ENCODE measurements at regions not wholly inside any gene's neighbourhood (a gene's known extent, or its start where the extent isn't known, plus 50 kb on each side); places are given as distances from the start of the nearest gene placed in this dataset.

DNA sequence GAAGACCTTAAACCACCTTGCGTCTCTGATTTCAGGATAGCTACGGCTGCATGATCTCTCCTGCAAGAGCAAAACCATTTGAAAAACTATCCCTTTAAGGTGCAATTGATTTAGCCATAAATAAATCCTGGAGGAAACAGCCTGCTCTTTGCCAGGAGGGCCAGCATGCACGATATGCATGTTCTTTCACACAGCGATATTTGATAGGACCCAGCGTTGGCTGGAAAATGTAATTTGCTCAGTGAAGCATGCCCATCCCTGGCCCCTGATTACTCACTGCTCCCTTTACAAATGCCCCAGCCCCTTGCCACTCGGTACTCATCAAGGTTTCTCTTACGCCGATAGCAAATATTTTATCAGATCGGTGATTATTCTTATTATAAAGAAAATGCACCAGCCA lies 315.4 kb downstream of the CDH2 start:
- no peaks in the 10 kb centered on the region for H3K4me1 ChIP-seq (ENCODE audit: control insufficient read depth in 2 of 2, insufficient read depth in 2 of 2, low read length in 2 of 2)
- no peaks in the 10 kb centered on the region for H3K36me3 ChIP-seq (ENCODE audit: control insufficient read depth in 2 of 2, insufficient read depth in 2 of 2, low read length in 2 of 2)
- no peaks in the 10 kb centered on the region for H3K9me3 ChIP-seq (ENCODE audit: control insufficient read depth in 2 of 2, low read length in 2 of 2)
- H3K27ac ChIP-seq (ENCODE audit: low read depth in 2 of 2, low read length in 2 of 2), result no peak overlapping the region
- no peaks in the 10 kb centered on the region for H3K27me3 ChIP-seq (ENCODE audit: control insufficient read depth in 2 of 2, insufficient read depth in 2 of 2, low read length in 2 of 2)
- no peak overlapping the region for H3K4me3 ChIP-seq (ENCODE audit: low read length in 2 of 2)
- no peak overlapping the region for H3K9ac ChIP-seq (ENCODE audit: low read depth in 1 of 2, low read length in 2 of 2)

DNA sequence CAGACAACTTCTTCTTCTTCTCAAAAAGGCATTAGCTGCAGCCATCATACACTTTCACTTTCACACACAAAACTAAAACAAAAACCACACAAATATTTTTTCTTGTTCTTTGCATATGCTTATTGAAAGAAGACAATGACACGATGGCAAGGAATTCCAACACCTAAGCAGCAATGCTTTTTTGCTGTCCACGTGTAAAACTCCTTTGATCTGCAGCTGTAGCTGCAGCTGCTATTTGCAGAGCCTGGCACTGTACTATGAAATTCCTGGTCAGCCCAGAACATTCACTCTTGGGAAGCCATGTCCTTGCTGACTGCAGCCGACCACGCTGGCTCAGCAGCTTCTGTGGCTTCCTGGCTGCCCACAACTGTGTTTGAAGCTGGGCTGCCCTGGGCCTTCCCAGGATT lies 316.2 kb downstream of the CDH2 start:
- Histone ChIP-seq H3K27ac (ENCODE audit: low read depth in 2 of 2, low read length in 2 of 2) (no peak overlapping the region), H3K4me1 (ENCODE audit: control insufficient read depth in 2 of 2, insufficient read depth in 2 of 2, low read length in 2 of 2) (no peaks in the 10 kb centered on the region), H3K27me3 (ENCODE audit: control insufficient read depth in 2 of 2, insufficient read depth in 2 of 2, low read length in 2 of 2) (no peaks in the 10 kb centered on the region), H3K4me3 (ENCODE audit: low read length in 2 of 2) (no peak overlapping the region), H3K36me3 (ENCODE audit: control insufficient read depth in 2 of 2, insufficient read depth in 2 of 2, low read length in 2 of 2) (no peaks in the 10 kb centered on the region), H3K9ac (ENCODE audit: low read depth in 1 of 2, low read length in 2 of 2) (no peak overlapping the region), H3K9me3 (ENCODE audit: control insufficient read depth in 2 of 2, low read length in 2 of 2) (no peaks in the 10 kb centered on the region)

DNA sequence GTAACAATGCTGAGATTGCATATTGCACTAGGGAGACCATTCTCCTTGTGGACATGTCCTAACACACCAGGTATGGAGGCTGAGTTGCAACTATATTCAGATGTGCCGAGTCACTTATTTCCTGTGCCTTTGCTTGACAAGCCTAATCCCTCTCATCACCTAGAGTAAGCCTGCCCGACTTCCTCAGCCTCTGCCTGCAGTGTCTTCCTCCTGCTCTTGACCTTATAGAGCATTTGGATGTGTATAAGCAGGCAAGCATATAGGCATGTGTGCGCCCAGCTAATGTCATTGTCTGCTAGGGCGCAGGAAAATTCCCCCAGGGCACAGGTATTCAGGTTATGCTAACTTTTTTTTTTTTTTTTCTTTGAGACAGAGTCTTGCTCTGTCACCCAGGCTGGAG lies 316.9 kb downstream of the CDH2 start:
- H3K36me3 ChIP-seq (ENCODE audit: control insufficient read depth in 2 of 2, insufficient read depth in 2 of 2, low read length in 2 of 2), result no peaks in the 10 kb centered on the region
- H3K9ac ChIP-seq (ENCODE audit: low read depth in 1 of 2, low read length in 2 of 2), result no peak overlapping the region
- H3K27me3 ChIP-seq (ENCODE audit: control insufficient read depth in 2 of 2, insufficient read depth in 2 of 2, low read length in 2 of 2), result no peaks in the 10 kb centered on the region
- no peaks in the 10 kb centered on the region for H3K4me1 ChIP-seq (ENCODE audit: control insufficient read depth in 2 of 2, insufficient read depth in 2 of 2, low read length in 2 of 2)
- no peak overlapping the region for H3K27ac ChIP-seq (ENCODE audit: low read depth in 2 of 2, low read length in 2 of 2)
- no peak overlapping the region for H3K4me3 ChIP-seq (ENCODE audit: low read length in 2 of 2)
- H3K9me3 ChIP-seq (ENCODE audit: control insufficient read depth in 2 of 2, low read length in 2 of 2), result no peaks in the 10 kb centered on the region

DNA sequence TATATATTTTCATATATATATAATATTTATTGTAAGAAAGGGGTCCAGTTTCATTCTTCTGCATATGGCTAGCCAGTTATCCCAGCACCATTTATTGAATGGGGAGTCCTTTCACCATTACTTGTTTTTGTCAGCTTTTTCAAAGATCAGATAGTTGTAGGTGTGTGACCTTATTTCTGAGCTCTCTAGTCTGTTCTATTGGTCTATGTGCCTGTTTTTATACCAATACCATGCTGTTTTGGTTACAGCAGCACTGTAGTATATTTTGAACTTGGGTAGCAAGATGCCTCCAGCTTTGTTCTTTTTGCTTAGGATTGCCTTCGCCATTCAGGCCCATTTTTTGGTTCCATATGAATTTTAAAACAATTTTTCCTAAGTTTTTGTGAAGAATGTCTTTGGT lies 320.1 kb downstream of the CDH2 start:
- H3K4me3 ChIP-seq (ENCODE audit: low read length in 2 of 2), result no peak overlapping the region
- no peaks in the 10 kb centered on the region for H3K9me3 ChIP-seq (ENCODE audit: control insufficient read depth in 2 of 2, low read length in 2 of 2)
- H3K27ac ChIP-seq (ENCODE audit: low read depth in 2 of 2, low read length in 2 of 2), result no peak overlapping the region

DNA sequence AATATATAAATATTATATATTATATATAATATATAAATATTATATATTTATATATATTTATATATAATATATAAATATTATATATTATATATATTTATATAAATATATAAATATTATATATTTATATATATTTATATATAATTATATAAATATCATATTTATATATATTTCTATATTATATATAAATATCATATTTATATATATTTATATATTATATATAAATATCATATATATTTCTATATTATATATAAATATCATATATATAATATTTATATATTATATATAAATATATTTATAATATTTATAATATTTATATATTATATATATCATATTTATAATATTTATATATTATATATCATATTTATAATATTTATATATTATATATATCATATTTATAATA lies 321.4 kb downstream of the CDH2 start:
- Histone ChIP-seq H3K9me3 (ENCODE audit: control insufficient read depth in 2 of 2, low read length in 2 of 2) (no peaks in the 10 kb centered on the region), H3K36me3 (ENCODE audit: control insufficient read depth in 2 of 2, insufficient read depth in 2 of 2, low read length in 2 of 2) (no peaks in the 10 kb centered on the region), H3K27me3 (ENCODE audit: control insufficient read depth in 2 of 2, insufficient read depth in 2 of 2, low read length in 2 of 2) (no peaks in the 10 kb centered on the region), H3K4me3 (ENCODE audit: low read length in 2 of 2) (no peak overlapping the region), H3K4me1 (ENCODE audit: control insufficient read depth in 2 of 2, insufficient read depth in 2 of 2, low read length in 2 of 2) (no peaks in the 10 kb centered on the region), H3K9ac (ENCODE audit: low read depth in 1 of 2, low read length in 2 of 2) (no peak overlapping the region), H3K27ac (ENCODE audit: low read depth in 2 of 2, low read length in 2 of 2) (no peak overlapping the region)

More for the DNA sequence above, 320.1 kb downstream of the CDH2 start:
- Histone ChIP-seq H3K4me1 (ENCODE audit: control insufficient read depth in 2 of 2, insufficient read depth in 2 of 2, low read length in 2 of 2) (no peaks in the 10 kb centered on the region), H3K9ac (ENCODE audit: low read depth in 1 of 2, low read length in 2 of 2) (no peak overlapping the region), H3K27me3 (ENCODE audit: control insufficient read depth in 2 of 2, insufficient read depth in 2 of 2, low read length in 2 of 2) (no peaks in the 10 kb centered on the region), H3K36me3 (ENCODE audit: control insufficient read depth in 2 of 2, insufficient read depth in 2 of 2, low read length in 2 of 2) (no peaks in the 10 kb centered on the region)

DNA sequence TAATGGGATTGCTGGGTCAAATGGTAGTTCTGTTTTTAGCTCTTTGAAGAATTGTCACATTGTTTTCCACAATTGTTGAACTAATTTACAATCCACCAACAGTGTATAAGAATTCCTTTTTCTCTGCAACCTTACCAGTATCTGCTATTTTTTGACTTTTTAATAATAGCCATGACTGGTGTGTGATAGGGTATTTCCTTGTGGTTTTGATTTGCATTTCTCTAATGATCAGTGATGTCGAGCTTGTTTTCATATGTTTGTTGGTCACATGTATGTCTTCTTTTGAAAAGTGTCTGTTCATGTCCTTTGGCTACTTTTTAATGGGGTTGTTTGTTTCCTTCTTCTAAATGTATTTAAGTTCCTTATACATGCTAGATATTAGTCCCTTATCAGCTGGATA lies 322.3 kb downstream of the CDH2 start:
- Histone ChIP-seq H3K27me3 (ENCODE audit: control insufficient read depth in 2 of 2, insufficient read depth in 2 of 2, low read length in 2 of 2) (no peaks in the 10 kb centered on the region), H3K9me3 (ENCODE audit: control insufficient read depth in 2 of 2, low read length in 2 of 2) (no peaks in the 10 kb centered on the region)

DNA sequence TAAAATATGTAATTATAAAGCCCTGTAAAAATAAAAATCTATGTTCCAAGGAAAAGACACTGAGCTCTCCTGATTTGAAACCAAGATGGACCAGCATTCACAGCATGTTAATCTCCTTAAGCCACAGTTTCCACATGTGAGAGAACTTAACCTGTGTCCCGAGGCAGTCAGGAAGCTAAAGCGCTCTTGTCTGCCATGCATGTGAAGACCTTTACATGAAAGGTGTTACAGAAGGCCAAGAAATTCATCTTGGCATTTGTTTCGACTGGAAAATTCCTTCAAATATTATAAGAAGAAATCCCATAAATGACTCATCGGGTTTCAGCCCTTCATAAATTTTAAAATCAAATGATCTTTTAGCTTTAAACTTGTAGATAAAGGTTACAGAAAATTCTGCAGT lies 328.6 kb downstream of the CDH2 start:
- H3K9ac ChIP-seq (ENCODE audit: low read depth in 1 of 2, low read length in 2 of 2), result no peak overlapping the region
- no peak overlapping the region for H3K27ac ChIP-seq (ENCODE audit: low read depth in 2 of 2, low read length in 2 of 2)
- no peaks in the 10 kb centered on the region for H3K4me1 ChIP-seq (ENCODE audit: control insufficient read depth in 2 of 2, insufficient read depth in 2 of 2, low read length in 2 of 2)
- H3K27me3 ChIP-seq (ENCODE audit: control insufficient read depth in 2 of 2, insufficient read depth in 2 of 2, low read length in 2 of 2), result no peaks in the 10 kb centered on the region
- H3K36me3 ChIP-seq (ENCODE audit: control insufficient read depth in 2 of 2, insufficient read depth in 2 of 2, low read length in 2 of 2), result no peaks in the 10 kb centered on the region
- no peak overlapping the region for H3K4me3 ChIP-seq (ENCODE audit: low read length in 2 of 2)
- H3K9me3 ChIP-seq (ENCODE audit: control insufficient read depth in 2 of 2, low read length in 2 of 2), result no peaks in the 10 kb centered on the region

More for the DNA sequence above, 322.3 kb downstream of the CDH2 start:
- no peak overlapping the region for H3K27ac ChIP-seq (ENCODE audit: low read depth in 2 of 2, low read length in 2 of 2)
- no peak overlapping the region for H3K4me3 ChIP-seq (ENCODE audit: low read length in 2 of 2)
- no peaks in the 10 kb centered on the region for H3K36me3 ChIP-seq (ENCODE audit: control insufficient read depth in 2 of 2, insufficient read depth in 2 of 2, low read length in 2 of 2)
- no peaks in the 10 kb centered on the region for H3K4me1 ChIP-seq (ENCODE audit: control insufficient read depth in 2 of 2, insufficient read depth in 2 of 2, low read length in 2 of 2)
- H3K9ac ChIP-seq (ENCODE audit: low read depth in 1 of 2, low read length in 2 of 2), result no peak overlapping the region

DNA sequence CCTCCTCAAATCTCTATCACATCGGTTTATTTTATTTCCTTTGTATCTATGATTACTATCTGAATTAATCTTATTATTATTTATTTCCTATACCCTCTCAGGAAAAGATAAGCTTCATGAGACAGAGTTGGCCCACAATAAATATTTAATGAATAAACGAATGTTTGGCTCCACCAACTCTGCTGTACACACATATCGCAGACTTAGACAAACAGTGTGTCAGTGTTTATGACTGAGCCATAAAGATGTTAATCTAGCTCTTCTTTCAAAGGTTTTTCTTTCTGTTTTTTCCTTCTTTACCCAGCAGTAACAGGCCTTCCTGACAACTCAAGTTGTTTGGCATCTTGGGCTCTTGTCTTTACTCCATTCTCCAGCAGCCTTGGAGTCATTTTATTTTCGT lies 329.5 kb downstream of the CDH2 start:
- Histone ChIP-seq H3K27me3 (ENCODE audit: control insufficient read depth in 2 of 2, insufficient read depth in 2 of 2, low read length in 2 of 2) (no peaks in the 10 kb centered on the region), H3K27ac (ENCODE audit: low read depth in 2 of 2, low read length in 2 of 2) (no peak overlapping the region), H3K9me3 (ENCODE audit: control insufficient read depth in 2 of 2, low read length in 2 of 2) (no peaks in the 10 kb centered on the region), H3K9ac (ENCODE audit: low read depth in 1 of 2, low read length in 2 of 2) (no peak overlapping the region), H3K4me1 (ENCODE audit: control insufficient read depth in 2 of 2, insufficient read depth in 2 of 2, low read length in 2 of 2) (no peaks in the 10 kb centered on the region), H3K36me3 (ENCODE audit: control insufficient read depth in 2 of 2, insufficient read depth in 2 of 2, low read length in 2 of 2) (no peaks in the 10 kb centered on the region), H3K4me3 (ENCODE audit: low read length in 2 of 2) (no peak overlapping the region)

DNA sequence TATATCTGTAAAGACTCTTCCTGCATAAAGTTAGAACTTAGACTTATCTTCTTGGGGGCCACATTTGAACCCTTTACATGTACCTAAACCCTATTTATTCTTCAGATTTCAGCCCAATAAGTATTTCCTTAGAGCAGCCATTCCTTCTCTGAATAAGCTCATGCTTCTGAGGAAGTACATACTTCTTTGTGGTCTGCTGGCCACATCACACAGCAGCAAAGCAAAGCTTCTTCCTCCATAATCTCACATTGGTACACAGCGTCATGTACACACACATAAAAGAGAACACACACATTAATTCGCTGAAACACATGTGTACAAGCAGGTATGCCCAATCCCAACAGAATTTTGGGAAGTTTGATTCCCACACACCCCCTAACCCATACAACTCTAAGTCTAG lies 331.0 kb downstream of the CDH2 start:
- no peak overlapping the region for H3K9ac ChIP-seq (ENCODE audit: low read depth in 1 of 2, low read length in 2 of 2)
- no peak overlapping the region for H3K4me3 ChIP-seq (ENCODE audit: low read length in 2 of 2)
- H3K36me3 ChIP-seq (ENCODE audit: control insufficient read depth in 2 of 2, insufficient read depth in 2 of 2, low read length in 2 of 2), result no peaks in the 10 kb centered on the region
- H3K27me3 ChIP-seq (ENCODE audit: control insufficient read depth in 2 of 2, insufficient read depth in 2 of 2, low read length in 2 of 2), result no peaks in the 10 kb centered on the region
- H3K27ac ChIP-seq (ENCODE audit: low read depth in 2 of 2, low read length in 2 of 2), result no peak overlapping the region
- no peaks in the 10 kb centered on the region for H3K9me3 ChIP-seq (ENCODE audit: control insufficient read depth in 2 of 2, low read length in 2 of 2)
- no peaks in the 10 kb centered on the region for H3K4me1 ChIP-seq (ENCODE audit: control insufficient read depth in 2 of 2, insufficient read depth in 2 of 2, low read length in 2 of 2)

DNA sequence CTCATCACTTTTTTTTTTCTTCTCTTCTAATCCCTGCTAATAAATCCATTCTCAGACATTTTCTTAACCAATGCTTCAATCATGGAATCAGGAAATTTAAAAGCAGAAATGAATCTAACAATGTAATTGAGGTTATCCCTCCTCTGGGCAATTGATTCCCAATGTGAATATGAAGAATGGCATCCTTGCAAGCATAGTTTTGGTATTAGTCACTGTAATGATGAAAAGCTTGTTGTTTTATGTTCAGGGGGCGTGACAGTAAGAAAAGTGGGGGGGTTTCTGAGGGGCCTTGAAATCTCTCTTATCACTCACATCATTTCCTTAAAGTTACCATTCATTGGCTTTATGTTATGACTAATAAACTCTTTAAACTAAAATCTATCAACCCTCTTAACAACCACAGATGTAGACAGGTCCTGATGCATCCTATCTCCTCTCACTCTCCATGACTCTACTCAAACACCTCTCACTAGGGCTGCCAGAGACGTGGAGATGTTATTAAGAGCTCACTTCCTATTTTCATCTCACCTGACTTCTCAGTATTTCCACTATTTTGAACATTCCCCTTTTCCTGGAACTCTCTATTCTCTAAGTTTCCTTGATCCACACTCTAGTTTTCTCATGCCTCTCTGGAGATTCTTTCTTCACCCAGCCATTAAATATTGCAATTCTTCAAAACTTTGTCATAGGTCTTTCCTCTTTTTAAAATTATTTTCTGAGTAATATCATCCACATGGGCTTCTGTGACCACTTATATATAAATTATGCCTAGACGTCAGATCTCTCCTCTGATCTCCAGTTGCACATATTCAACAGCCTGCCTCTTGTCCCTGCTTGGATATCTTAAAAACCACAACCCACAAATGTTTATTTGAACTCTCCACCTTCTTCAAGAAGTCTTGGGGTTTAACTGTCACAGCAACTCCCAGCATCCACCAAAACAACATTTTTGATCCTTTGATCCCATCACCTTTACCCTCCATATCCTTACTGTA lies 332.9 kb downstream of the CDH2 start:
- no peak overlapping the region for H3K27ac ChIP-seq (ENCODE audit: low read depth in 2 of 2, low read length in 2 of 2)
- H3K9me3 ChIP-seq (ENCODE audit: control insufficient read depth in 2 of 2, low read length in 2 of 2), result no peaks in the 10 kb centered on the region
- H3K9ac ChIP-seq (ENCODE audit: low read depth in 1 of 2, low read length in 2 of 2), result no peak overlapping the region
- no peaks in the 10 kb centered on the region for H3K36me3 ChIP-seq (ENCODE audit: control insufficient read depth in 2 of 2, insufficient read depth in 2 of 2, low read length in 2 of 2)
- no peaks in the 10 kb centered on the region for H3K27me3 ChIP-seq (ENCODE audit: control insufficient read depth in 2 of 2, insufficient read depth in 2 of 2, low read length in 2 of 2)
- no peak overlapping the region for H3K4me3 ChIP-seq (ENCODE audit: low read length in 2 of 2)
- H3K4me1 ChIP-seq (ENCODE audit: control insufficient read depth in 2 of 2, insufficient read depth in 2 of 2, low read length in 2 of 2), result no peaks in the 10 kb centered on the region

Data from mucosa of rectum (tissue), 2 donors.